BLaER1 treated with 17β-estradiol and CSF1 and Interleukin-3, amounts not matched to agents 10 nM and 100 nM (cell line): ENCODE measurements at regions not wholly inside any gene's neighbourhood (a gene's known extent, or its start where the extent isn't known, plus 50 kb on each side); places are given as distances from the start of the nearest gene placed in this dataset.
"Not testable (repeated sequence)": the region's sequence is repeated elsewhere in the genome, so short reads cannot be mapped to it uniquely, and the experiment has no call there.

Experiments
- H3K27ac ChIP-seq, 11 experiments: shearing (Covaris generic); formaldehyde crosslinking; 2 replicates each; pipeline ENCODE4 v1.8.1; 2022
- H3K27me3 ChIP-seq, 11 experiments: shearing (Covaris generic); formaldehyde crosslinking; 2 replicates each; pipeline ENCODE4 v1.8.1; 2022
- H3K36me3 ChIP-seq, 11 experiments: shearing (Covaris generic); formaldehyde crosslinking; 2 replicates each; pipeline ENCODE4 v1.8.1; 2022
- H3K4me1 ChIP-seq, 10 experiments: shearing (Covaris generic); formaldehyde crosslinking; 2 replicates each; pipeline ENCODE4 v1.8.1; 2022
- H3K4me2 ChIP-seq, 11 experiments: shearing (Covaris generic); formaldehyde crosslinking; 2 replicates each; pipeline ENCODE4 v1.8.1; 2022
- H3K4me3 ChIP-seq, 10 experiments: shearing (Covaris generic); formaldehyde crosslinking; 2 replicates each; pipeline ENCODE4 v1.8.1; 2022
- H3K9ac ChIP-seq, 11 experiments: shearing (Covaris generic); formaldehyde crosslinking; 2 replicates each; pipeline ENCODE4 v1.8.1; 2022
- H3K9me3 ChIP-seq, 11 experiments: shearing (Covaris generic); formaldehyde crosslinking; replicated peaks in 1 of 11; 2 replicates each; pipeline ENCODE4 v1.8.1; 2022
- H4K20me1 ChIP-seq, 11 experiments: shearing (Covaris generic); formaldehyde crosslinking; 2 replicates each; pipeline ENCODE4 v1.8.1; 2022
- Cebpa-rat ChIP-seq, 11 experiments: shearing (Covaris generic); IDR thresholded peaks; 2 replicates each; pipeline ENCODE4 v1.8.1; 2022

GRCh38 chr14:22176957-22177356 lies 412.1 kb downstream of the DAD1 start:
- no peak for TF ChIP-seq Cebpa-rat (IDR thresholded peaks at IDR 0.05)
- Histone ChIP-seq H3K4me1 (peaks cover 8 to 18% (median 11%) of the 10 kb centered on the region in 10 experiments; a peak in 11 of 20 replicates), H3K4me3 (no peak overlapping the region), H3K4me2 (peak overlapping the region in 1 of 11 experiments; percentile 54; a peak in 1 of 22 replicates), H3K9ac (no peak overlapping the region), H3K36me3 (no peaks in the 10 kb centered on the region), H3K9me3 (no peaks in the 10 kb centered on the region), H3K27me3 (no peaks in the 10 kb centered on the region), H4K20me1 (no peaks in the 10 kb centered on the region), H3K27ac (no peak overlapping the region)

GRCh38 chr14:22175278-22175558 lies 413.8 kb downstream of the DAD1 start:
- H3K4me2 ChIP-seq, H3K9me3 ChIP-seq, H3K9ac ChIP-seq, H3K27ac ChIP-seq, H3K27me3 ChIP-seq, H4K20me1 ChIP-seq, H3K36me3 ChIP-seq, H3K4me3 ChIP-seq: not testable (repeated sequence)
- peaks cover 8 to 18% (median 11%) of the 10 kb centered on the region in 10 experiments; a peak in 11 of 20 replicates for H3K4me1 ChIP-seq

- H3K36me3 ChIP-seq = no peaks in the 10 kb centered on the region
- no peak overlapping the region for H3K4me2 ChIP-seq
- H3K4me3 ChIP-seq = no peak overlapping the region
- peaks cover 8 to 18% (median 11%) of the 10 kb centered on the region in 10 experiments; a peak in 11 of 20 replicates for H3K4me1 ChIP-seq
- no peak for TF ChIP-seq Cebpa-rat (IDR thresholded peaks at IDR 0.05)
- no peaks in the 10 kb centered on the region for H4K20me1 ChIP-seq
- no peak overlapping the region for H3K27ac ChIP-seq
- H3K9me3 ChIP-seq = no peaks in the 10 kb centered on the region
- H3K27me3 ChIP-seq = no peaks in the 10 kb centered on the region
- H3K9ac ChIP-seq = no peak overlapping the region
Measured at GRCh38 chr14:22174412-22175277, 414.4 kb downstream of the DAD1 start.

GRCh38 chr14:22168092-22168955 lies 420.7 kb downstream of the DAD1 start:
- H3K9ac ChIP-seq = no peak overlapping the region
- H3K9me3 ChIP-seq = no peaks in the 10 kb centered on the region
- H3K4me1 ChIP-seq = peaks cover 1 to 14% (median 6%) of the 10 kb centered on the region in 10 experiments; a peak in 14 of 20 replicates

GRCh38 chr14:22164616-22165015 lies 424.4 kb downstream of the DAD1 start:
- H3K27me3 ChIP-seq = no peaks in the 10 kb centered on the region
- peaks cover 7 to 23% (median 16%) of the 10 kb centered on the region in 10 experiments; a peak in 18 of 20 replicates for H3K4me1 ChIP-seq
- peak overlapping the region in 2 of 11 experiments; percentile 3 to 16; a peak in 1 of 22 replicates for H3K4me2 ChIP-seq
- no peak for TF ChIP-seq Cebpa-rat (IDR thresholded peaks at IDR 0.05)
- no peak overlapping the region for H3K27ac ChIP-seq
- H3K9ac ChIP-seq = no peak overlapping the region
- H3K4me3 ChIP-seq = no peak overlapping the region
- H3K36me3 ChIP-seq = no peaks in the 10 kb centered on the region
- no peaks in the 10 kb centered on the region for H4K20me1 ChIP-seq
- no peaks in the 10 kb centered on the region for H3K9me3 ChIP-seq

More at GRCh38 chr14:22168092-22168955, 420.7 kb downstream of the DAD1 start:
- H3K27me3 ChIP-seq = no peaks in the 10 kb centered on the region
- no peak overlapping the region for H3K27ac ChIP-seq
- no peak for TF ChIP-seq Cebpa-rat (IDR thresholded peaks at IDR 0.05)
- no peak overlapping the region for H3K4me2 ChIP-seq
- H3K36me3 ChIP-seq = no peaks in the 10 kb centered on the region
- no peaks in the 10 kb centered on the region for H4K20me1 ChIP-seq
- no peak overlapping the region for H3K4me3 ChIP-seq

- no peaks in the 10 kb centered on the region for H3K9me3 ChIP-seq
- H3K27ac ChIP-seq = no peak overlapping the region
- H3K4me2 ChIP-seq = peak overlapping the region; percentile 32 to 71 (median 50); a peak in 21 of 22 replicates
- TF ChIP-seq Cebpa-rat (IDR thresholded peaks at IDR 0.05) = no peak
- no peaks in the 10 kb centered on the region for H3K27me3 ChIP-seq
- H3K4me1 ChIP-seq = peaks cover 15 to 33% (median 24%) of the 10 kb centered on the region in 10 experiments; a peak in 19 of 20 replicates
- no peaks in the 10 kb centered on the region for H3K36me3 ChIP-seq
- H3K9ac ChIP-seq = no peak overlapping the region
- no peak overlapping the region for H3K4me3 ChIP-seq
- H4K20me1 ChIP-seq = no peaks in the 10 kb centered on the region
Measured at GRCh38 chr14:22163051-22163450, 426.0 kb downstream of the DAD1 start.

- Histone ChIP-seq H3K4me2 (peak overlapping the region in 8 of 11 experiments; percentile 3 to 43 (median 26); a peak in 7 of 22 replicates), H3K36me3 (no peaks in the 10 kb centered on the region), H3K4me1 (peaks cover 15 to 33% (median 24%) of the 10 kb centered on the region in 10 experiments; a peak in 19 of 20 replicates), H4K20me1 (no peaks in the 10 kb centered on the region), H3K9me3 (no peaks in the 10 kb centered on the region), H3K9ac (no peak overlapping the region), H3K4me3 (no peak overlapping the region), H3K27me3 (no peaks in the 10 kb centered on the region), H3K27ac (no peak overlapping the region; a peak in 1 of 22 replicates)
- TF ChIP-seq Cebpa-rat (IDR thresholded peaks at IDR 0.05) = no peak
Measured at GRCh38 chr14:22159957-22160356, 429.1 kb downstream of the DAD1 start.

GRCh38 chr14:22159099-22159498 lies 429.9 kb downstream of the DAD1 start:
- Histone ChIP-seq H3K9me3 (no peaks in the 10 kb centered on the region), H3K9ac (no peak overlapping the region), H3K4me1 (peaks cover 15 to 33% (median 24%) of the 10 kb centered on the region in 10 experiments; a peak in 19 of 20 replicates), H3K4me2 (peak overlapping the region; percentile 22 to 66 (median 42); a peak in 20 of 22 replicates), H3K36me3 (no peaks in the 10 kb centered on the region), H3K27me3 (no peaks in the 10 kb centered on the region), H3K4me3 (no peak overlapping the region), H3K27ac (no peak overlapping the region), H4K20me1 (no peaks in the 10 kb centered on the region)
- no peak for TF ChIP-seq Cebpa-rat (IDR thresholded peaks at IDR 0.05)

- H3K27me3 ChIP-seq = no peaks in the 10 kb centered on the region
- H3K4me1 ChIP-seq = peaks cover 12 to 29% (median 20%) of the 10 kb centered on the region in 10 experiments; a peak in 19 of 20 replicates
- H3K9ac ChIP-seq = no peak overlapping the region
- no peak overlapping the region for H3K4me3 ChIP-seq
- no peak for TF ChIP-seq Cebpa-rat (IDR thresholded peaks at IDR 0.05)
- H3K36me3 ChIP-seq = no peaks in the 10 kb centered on the region
- H3K9me3 ChIP-seq = no peaks in the 10 kb centered on the region
- H3K4me2 ChIP-seq = peak overlapping the region in 5 of 11 experiments; percentile 22 to 66 (median 45); a peak in 6 of 22 replicates
- H3K27ac ChIP-seq = no peak overlapping the region
- no peaks in the 10 kb centered on the region for H4K20me1 ChIP-seq
Measured at GRCh38 chr14:22158560-22158959, 430.5 kb downstream of the DAD1 start.
